ENCODE measurements at regions not wholly inside any gene's neighbourhood (a gene's known extent, or its start where the extent isn't known, plus 50 kb on each side); places are given as distances from the start of the nearest gene placed in this dataset.

GRCh38 chr2:200744201-200744602, 67.5 kb upstream of the BZW1 start:
- TF ChIP-seq CTCF (IDR thresholded peaks at IDR 0.05; ENCODE audit: low read depth, low read length), result no peak
- DNase-seq (ENCODE audit: extremely low read depth, low read depth), result no peak

GRCh38 chr2:200746301-200746700, 65.4 kb upstream of the BZW1 start:
- no peak for DNase-seq (ENCODE audit: extremely low read depth, low read depth)
- no peak for TF ChIP-seq CTCF (IDR thresholded peaks at IDR 0.05; ENCODE audit: low read depth, low read length)

- no peak for TF ChIP-seq CTCF (IDR thresholded peaks at IDR 0.05; ENCODE audit: low read depth, low read length)
- peak; percentile 71 for DNase-seq (ENCODE audit: extremely low read depth, low read depth)
Measured at GRCh38 chr2:200747668-200748618, 63.8 kb upstream of the BZW1 start.

GRCh38 chr2:200748779-200749178, 62.9 kb upstream of the BZW1 start:
- no peak for TF ChIP-seq CTCF (IDR thresholded peaks at IDR 0.05; ENCODE audit: low read depth, low read length)
- DNase-seq (ENCODE audit: extremely low read depth, low read depth), result no peak

- no peak for DNase-seq (ENCODE audit: extremely low read depth, low read depth)
- no peak for TF ChIP-seq CTCF (IDR thresholded peaks at IDR 0.05; ENCODE audit: low read depth, low read length)
Measured at GRCh38 chr2:200749631-200750322, 61.9 kb upstream of the BZW1 start.

GRCh38 chr2:200750323-200750910, 61.3 kb upstream of the BZW1 start:
- no peak for DNase-seq (ENCODE audit: extremely low read depth, low read depth)
- no peak for TF ChIP-seq CTCF (IDR thresholded peaks at IDR 0.05; ENCODE audit: low read depth, low read length)

GRCh38 chr2:200751786-200752185, 59.9 kb upstream of the BZW1 start:
- DNase-seq (ENCODE audit: extremely low read depth, low read depth), result no peak
- TF ChIP-seq CTCF (IDR thresholded peaks at IDR 0.05; ENCODE audit: low read depth, low read length), result no peak
